ENCODE measurements at regions not wholly inside any gene's neighbourhood (a gene's known extent, or its start where the extent isn't known, plus 50 kb on each side); places are given as distances from the start of the nearest gene placed in this dataset.
"Not testable (repeated sequence)": the region's sequence is repeated elsewhere in the genome, so short reads cannot be mapped to it uniquely, and the experiment has no call there.

DNA sequence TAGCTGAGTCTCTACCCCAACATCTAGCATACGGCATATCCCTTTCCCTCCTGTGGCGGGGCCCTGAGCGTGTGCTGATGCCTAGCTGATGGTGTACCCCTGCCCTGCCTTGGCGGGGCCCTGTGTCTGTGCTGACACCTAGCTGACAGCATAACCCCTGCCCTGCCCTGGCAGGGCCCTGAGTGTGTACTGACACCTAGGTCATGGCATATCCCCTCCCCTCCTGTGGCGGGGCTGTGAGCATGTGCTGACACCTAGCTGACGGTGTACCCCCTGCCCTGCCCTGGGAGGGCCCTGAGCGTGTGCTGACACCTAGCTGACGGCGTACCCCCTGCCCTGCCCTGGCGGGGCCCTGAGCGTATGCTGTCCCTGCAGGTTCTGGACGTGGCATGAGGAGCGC is 414.0 kb upstream of the AMELY start:
- POLR2A ChIA-PET = interaction anchor here (0.7 to 2.1 kb wide), 3 partner anchors 15 to 53 kb away, joined by 3 to 6 read pairs (median 3); no protein-coding TSS in a partner anchor
- Mint-ChIP-seq H3K27ac (peak overlapping the region; percentile 99), H3K27me3 (no peaks in the 10 kb centered on the region), H3K4me3 (no peak overlapping the region), H3K36me3 (peaks cover 37% of the 10 kb centered on the region), H3K4me1 (ENCODE audit: low read depth) (peaks cover 67% of the 10 kb centered on the region), H3K9me3 (no peaks in the 10 kb centered on the region)
- CTCF ChIA-PET = interaction anchor here (1.2 kb wide), 1 partner anchor 47 kb away, joined by 3 read pairs; no protein-coding TSS in a partner anchor
- DNase-seq = peak; percentile 37
- intact Hi-C loops (cut with micrococcal nuclease) = no loop called here

GRCh38 chrY:7320751-7321150 is 409.2 kb upstream of the AMELY start:
- Mint-ChIP-seq H3K4me3 (no peak overlapping the region), H3K27ac (peak overlapping the region; percentile 51), H3K27me3 (no peaks in the 10 kb centered on the region), H3K36me3 (peaks cover 35% of the 10 kb centered on the region), H3K4me1 (ENCODE audit: low read depth) (peaks cover 82% of the 10 kb centered on the region), H3K9me3 (no peaks in the 10 kb centered on the region)
- ChIA-PET CTCF (no interaction called here), POLR2A (no interaction called here)
- no peak for DNase-seq
- intact Hi-C loops (cut with micrococcal nuclease) = no loop called here

GRCh38 chrY:7320171-7320570 is 408.6 kb upstream of the AMELY start:
- DNase-seq; POLR2A ChIA-PET; intact Hi-C loops (cut with micrococcal nuclease); CTCF ChIA-PET; H3K9me3 Mint-ChIP-seq; H3K4me3 Mint-ChIP-seq; H3K27me3 Mint-ChIP-seq: not testable (repeated sequence)
- Mint-ChIP-seq H3K27ac (peak overlapping the region; percentile 63), H3K4me1 (ENCODE audit: low read depth) (peaks cover 79% of the 10 kb centered on the region), H3K36me3 (peaks cover 37% of the 10 kb centered on the region)

- no peak overlapping the region for H3K4me3 Mint-ChIP-seq
- intact Hi-C loops (cut with micrococcal nuclease) = loop anchor here (10.0 kb wide), 1 partner anchor 1067 kb away; no protein-coding TSS in a partner anchor
- peaks cover 73% of the 10 kb centered on the region for H3K4me1 Mint-ChIP-seq (ENCODE audit: low read depth)
- CTCF ChIA-PET = no interaction called here
- peaks cover 35% of the 10 kb centered on the region for H3K36me3 Mint-ChIP-seq
- H3K27ac Mint-ChIP-seq = peak overlapping the region; percentile 83
- H3K27me3 Mint-ChIP-seq = no peaks in the 10 kb centered on the region
- DNase-seq = no peak
- POLR2A ChIA-PET = interaction anchor here (1.2 kb wide), 1 partner anchor 13 kb away, joined by 4 read pairs; no protein-coding TSS in a partner anchor
- no peaks in the 10 kb centered on the region for H3K9me3 Mint-ChIP-seq
These were observed 406.6 kb upstream of the AMELY start for GRCh38 chrY:7318122-7318521.

DNA sequence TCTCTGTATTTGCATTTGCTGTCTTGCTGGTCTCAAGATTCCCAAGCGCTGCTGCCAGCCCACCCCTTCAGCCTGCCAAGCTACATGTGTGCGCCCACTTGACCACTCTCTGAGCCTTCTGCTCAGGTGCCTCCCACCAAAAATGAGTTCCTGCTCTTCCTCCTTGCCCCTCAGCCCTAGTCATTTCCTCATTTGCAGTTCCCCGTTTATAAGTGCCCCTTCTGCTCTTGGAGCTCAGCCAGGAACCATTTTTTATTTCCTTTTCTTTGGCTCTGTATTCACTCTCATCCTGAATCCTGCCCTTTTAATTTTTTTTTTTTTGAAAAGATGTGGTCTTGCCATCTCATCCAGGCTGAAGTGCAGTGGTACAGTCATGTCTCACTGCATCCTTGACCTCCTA is 406.0 kb upstream of the AMELY start:
- Mint-ChIP-seq H3K27me3 (no peaks in the 10 kb centered on the region), H3K27ac (peak overlapping the region; percentile 83), H3K9me3 (no peaks in the 10 kb centered on the region), H3K4me1 (ENCODE audit: low read depth) (peaks cover 73% of the 10 kb centered on the region), H3K36me3 (peaks cover 34% of the 10 kb centered on the region), H3K4me3 (no peak overlapping the region)
- CTCF ChIA-PET = no interaction called here
- POLR2A ChIA-PET = interaction anchor here (1.2 kb wide), 1 partner anchor 13 kb away, joined by 4 read pairs; no protein-coding TSS in a partner anchor
- DNase-seq = no peak
- intact Hi-C loops (cut with micrococcal nuclease) = loop anchor here (10.0 kb wide), 1 partner anchor 1067 kb away; no protein-coding TSS in a partner anchor

- Mint-ChIP-seq H3K27ac (peak overlapping the region; percentile 81), H3K4me3 (no peak overlapping the region), H3K9me3 (no peaks in the 10 kb centered on the region), H3K27me3 (no peaks in the 10 kb centered on the region), H3K4me1 (ENCODE audit: low read depth) (peaks cover 54% of the 10 kb centered on the region), H3K36me3 (peaks cover 29% of the 10 kb centered on the region)
- POLR2A ChIA-PET = interaction anchor here (1.0 kb wide), 1 partner anchor 16 kb away, joined by 3 read pairs; no protein-coding TSS in a partner anchor
- peak; percentile 82 for DNase-seq
- CTCF ChIA-PET = no interaction called here
- intact Hi-C loops (cut with micrococcal nuclease) = loop anchor here (2.0 to 10.0 kb wide), 3 partner anchors 16 to 1074 kb away; no protein-coding TSS in a partner anchor
These were observed 399.1 kb upstream of the AMELY start for GRCh38 chrY:7310482-7311269.

DNA sequence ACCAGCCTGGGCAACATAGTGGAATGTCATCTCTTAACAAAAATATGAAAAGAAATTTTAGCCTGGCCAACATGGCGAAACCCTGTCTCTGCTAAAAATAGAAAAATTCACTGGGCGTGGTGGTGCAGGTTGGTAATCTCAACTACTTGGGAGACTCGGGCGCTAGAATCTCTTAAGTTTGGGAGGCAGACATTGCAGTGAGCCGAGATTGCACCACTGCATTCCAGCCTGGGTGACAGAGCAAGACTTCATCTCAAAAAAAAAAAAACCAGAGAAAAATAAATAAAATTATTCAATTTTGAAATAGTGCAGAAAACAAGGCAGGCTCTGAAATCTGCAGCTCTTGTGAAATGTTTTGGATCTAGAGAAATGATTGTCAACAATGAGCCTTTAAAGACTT is 397.3 kb upstream of the AMELY start:
- Mint-ChIP-seq H3K27ac (peak overlapping the region; percentile 18), H3K4me1 (ENCODE audit: low read depth) (peaks cover 53% of the 10 kb centered on the region), H3K27me3 (no peaks in the 10 kb centered on the region), H3K4me3 (no peak overlapping the region), H3K36me3 (peaks cover 36% of the 10 kb centered on the region), H3K9me3 (no peaks in the 10 kb centered on the region)
- CTCF ChIA-PET = no interaction called here
- intact Hi-C loops (cut with micrococcal nuclease) = no loop called here
- POLR2A ChIA-PET = interaction anchor here (0.6 kb wide), 1 partner anchor 42 kb away, joined by 4 read pairs; no protein-coding TSS in a partner anchor
- DNase-seq = no peak

DNA sequence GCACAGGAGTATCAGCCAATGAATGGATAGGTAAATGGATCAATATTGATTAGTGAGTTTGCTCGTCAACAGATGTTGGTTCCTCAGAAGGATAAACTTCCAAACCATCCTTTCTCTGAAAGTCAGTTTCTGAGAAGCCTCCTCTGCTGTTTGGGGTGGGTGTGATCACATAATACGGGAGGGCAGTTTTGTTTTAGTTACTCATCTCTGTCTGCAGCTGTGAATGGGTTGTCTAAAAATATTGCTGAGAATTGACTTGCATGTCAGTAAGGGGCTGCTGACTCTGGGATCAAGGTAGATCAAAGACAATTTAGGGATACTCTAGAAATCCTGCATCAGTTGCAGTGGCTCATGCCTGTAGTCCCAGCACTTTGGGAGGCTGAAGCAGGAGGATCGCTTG is 390.8 kb upstream of the AMELY start:
- Mint-ChIP-seq H3K27ac (peak overlapping the region; percentile 80), H3K9me3 (no peaks in the 10 kb centered on the region), H3K27me3 (no peaks in the 10 kb centered on the region), H3K4me1 (ENCODE audit: low read depth) (peaks cover 52% of the 10 kb centered on the region), H3K4me3 (no peak overlapping the region), H3K36me3 (peaks cover 42% of the 10 kb centered on the region)
- intact Hi-C loops (cut with micrococcal nuclease) = no loop called here
- ChIA-PET POLR2A (no interaction called here), CTCF (no interaction called here)
- DNase-seq = no peak

- Mint-ChIP-seq H3K27me3 (no peaks in the 10 kb centered on the region), H3K4me1 (ENCODE audit: low read depth) (peaks cover 58% of the 10 kb centered on the region), H3K4me3 (no peak overlapping the region), H3K27ac (peak overlapping the region; percentile 78), H3K9me3 (no peaks in the 10 kb centered on the region), H3K36me3 (peaks cover 44% of the 10 kb centered on the region)
- intact Hi-C loops (cut with micrococcal nuclease) = no loop called here
- ChIA-PET CTCF (no interaction called here), POLR2A (interaction anchor here (0.6 kb wide), 1 partner anchor 110 kb away, joined by 4 read pairs; no protein-coding TSS in a partner anchor)
- DNase-seq = no peak
These were observed 388.4 kb upstream of the AMELY start for GRCh38 chrY:7299960-7300359.

- H3K9me3 Mint-ChIP-seq = no peaks in the 10 kb centered on the region
- CTCF ChIA-PET = interaction anchor here (0.7 to 0.8 kb wide), 2 partner anchors 18 to 55 kb away, joined by 3 read pairs; no protein-coding TSS in a partner anchor
- no peaks in the 10 kb centered on the region for H3K27me3 Mint-ChIP-seq
- intact Hi-C loops (cut with micrococcal nuclease) = no loop called here
- H3K4me3 Mint-ChIP-seq = no peak overlapping the region
- H3K36me3 Mint-ChIP-seq = peaks cover 25% of the 10 kb centered on the region
- H3K27ac Mint-ChIP-seq = peak overlapping the region; percentile 58
- POLR2A ChIA-PET = no interaction called here
- peaks cover 49% of the 10 kb centered on the region for H3K4me1 Mint-ChIP-seq (ENCODE audit: low read depth)
- no peak for DNase-seq
These were observed 380.6 kb upstream of the AMELY start for GRCh38 chrY:7292113-7292512.

GRCh38 chrY:7289889-7290833 is 378.6 kb upstream of the AMELY start:
- POLR2A ChIA-PET = no interaction called here
- H3K9me3 Mint-ChIP-seq = no peaks in the 10 kb centered on the region
- H3K36me3 Mint-ChIP-seq = peaks cover 26% of the 10 kb centered on the region
- H3K27ac Mint-ChIP-seq = peak overlapping the region; percentile 88
- CTCF ChIA-PET = no interaction called here
- intact Hi-C loops (cut with micrococcal nuclease) = loop anchor here (1.0 kb wide), 2 partner anchors 15 to 36 kb away; no protein-coding TSS in a partner anchor
- H3K4me3 Mint-ChIP-seq = peak overlapping the region; percentile 64
- no peaks in the 10 kb centered on the region for H3K27me3 Mint-ChIP-seq
- peak; percentile 33 for DNase-seq
- peaks cover 50% of the 10 kb centered on the region for H3K4me1 Mint-ChIP-seq (ENCODE audit: low read depth)

GRCh38 chrY:7288611-7289010 is 377.1 kb upstream of the AMELY start:
- Mint-ChIP-seq H3K36me3 (peaks cover 27% of the 10 kb centered on the region), H3K9me3 (no peaks in the 10 kb centered on the region), H3K27me3 (no peaks in the 10 kb centered on the region), H3K4me1 (ENCODE audit: low read depth) (peaks cover 63% of the 10 kb centered on the region), H3K27ac (peak overlapping the region; percentile 88), H3K4me3 (no peak overlapping the region)
- intact Hi-C loops (cut with micrococcal nuclease) = no loop called here
- DNase-seq = no peak
- ChIA-PET POLR2A (no interaction called here), CTCF (no interaction called here)

Data from activated CD4-positive, alpha-beta memory T cell treated with anti-CD3 and anti-CD28 coated beads for 36 hours (primary cell).